Adipocyte (in vitro differentiated cells): ENCODE measurements at regions not wholly inside any gene's neighbourhood (a gene's known extent, or its start where the extent isn't known, plus 50 kb on each side); places are given as distances from the start of the nearest gene placed in this dataset.

ENCODE experiments used
- DNase-seq: peaks from one replicate; pipeline ENCODE4 v3.0.0-alpha.2; 2015; ENCODE audit warnings: low read depth
- H3K27me3 ChIP-seq: replicated peaks from 2 replicates; pipeline ENCODE4 v1.7.0; 2013; ENCODE audit warnings: mild to moderate bottlenecking, low read length, moderate library complexity; ENCODE audit not compliant: control insufficient read depth, insufficient read depth
- H3K36me3 ChIP-seq: 2 replicates; pipeline ENCODE4 v1.7.0; 2013; ENCODE audit warnings: low read length, mild to moderate bottlenecking, moderate library complexity; ENCODE audit not compliant: control insufficient read depth, insufficient read depth, severe bottlenecking
- H3K4me1 ChIP-seq: 2 replicates; pipeline ENCODE4 v1.7.0; 2013; ENCODE audit warnings: mild to moderate bottlenecking, low read length, moderate library complexity; ENCODE audit not compliant: control insufficient read depth, insufficient read depth
- H3K4me3 ChIP-seq: 2 replicates; pipeline ENCODE4 v1.7.0; 2013; ENCODE audit warnings: mild to moderate bottlenecking, low read length, moderate library complexity
- H3K9ac ChIP-seq: 2 replicates; pipeline ENCODE4 v1.7.0; 2013; ENCODE audit warnings: mild to moderate bottlenecking, low read length, moderate library complexity
- H3K9me3 ChIP-seq: 2 replicates; pipeline ENCODE4 v1.7.0; 2013; ENCODE audit warnings: mild to moderate bottlenecking, low read length, moderate library complexity; ENCODE audit not compliant: control insufficient read depth

GRCh38 chr11:45436966-45437365 is 150.8 kb upstream of the SYT13 start:
- DNase-seq, result no peak
- Histone ChIP-seq H3K36me3 (no peaks in the 10 kb centered on the region), H3K9me3 (peaks cover 29% of the 10 kb centered on the region), H3K27me3 (peaks cover 70% of the 10 kb centered on the region), H3K9ac (no peak overlapping the region), H3K4me1 (peaks cover 3% of the 10 kb centered on the region), H3K4me3 (no peak overlapping the region)

GRCh38 chr11:45436118-45436517 is 150.0 kb upstream of the SYT13 start:
- Histone ChIP-seq H3K27me3 (peaks cover 72% of the 10 kb centered on the region), H3K9ac (no peak overlapping the region), H3K4me3 (no peak overlapping the region), H3K36me3 (no peaks in the 10 kb centered on the region), H3K9me3 (peaks cover 29% of the 10 kb centered on the region), H3K4me1 (no peaks in the 10 kb centered on the region)
- no peak for DNase-seq

- no peaks in the 10 kb centered on the region for H3K4me1 ChIP-seq
- H3K9ac ChIP-seq, result no peak overlapping the region
- no peak for DNase-seq
- peaks cover 70% of the 10 kb centered on the region for H3K27me3 ChIP-seq
- peaks cover 28% of the 10 kb centered on the region for H3K9me3 ChIP-seq
- H3K36me3 ChIP-seq, result no peaks in the 10 kb centered on the region
- no peak overlapping the region for H3K4me3 ChIP-seq
These were observed 149.6 kb upstream of the SYT13 start for GRCh38 chr11:45435706-45436105.

DNA sequence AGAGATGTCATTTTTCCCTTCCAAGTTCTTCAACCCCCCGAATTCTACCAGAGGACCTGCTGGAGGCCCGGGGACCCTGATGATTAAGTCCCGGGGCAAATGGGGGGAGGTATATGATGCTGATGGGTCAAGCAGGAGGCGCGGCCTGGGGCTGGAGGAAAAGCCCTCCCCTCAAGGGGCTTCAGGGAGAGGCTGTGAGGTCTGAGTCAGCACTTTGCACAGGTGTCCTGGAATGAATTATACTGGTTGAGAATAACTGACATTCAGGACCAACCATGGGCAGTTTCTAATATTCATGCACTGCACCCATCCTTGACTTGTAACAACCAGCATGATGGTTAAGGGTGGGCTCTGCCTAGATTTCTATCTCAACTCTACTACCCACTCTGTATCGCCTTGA is 146.8 kb upstream of the SYT13 start:
- Histone ChIP-seq H3K27me3 (peaks cover 83% of the 10 kb centered on the region), H3K4me1 (no peaks in the 10 kb centered on the region), H3K9ac (no peak overlapping the region), H3K36me3 (no peaks in the 10 kb centered on the region), H3K4me3 (no peak overlapping the region), H3K9me3 (peaks cover 2% of the 10 kb centered on the region)
- DNase-seq, result no peak

DNA sequence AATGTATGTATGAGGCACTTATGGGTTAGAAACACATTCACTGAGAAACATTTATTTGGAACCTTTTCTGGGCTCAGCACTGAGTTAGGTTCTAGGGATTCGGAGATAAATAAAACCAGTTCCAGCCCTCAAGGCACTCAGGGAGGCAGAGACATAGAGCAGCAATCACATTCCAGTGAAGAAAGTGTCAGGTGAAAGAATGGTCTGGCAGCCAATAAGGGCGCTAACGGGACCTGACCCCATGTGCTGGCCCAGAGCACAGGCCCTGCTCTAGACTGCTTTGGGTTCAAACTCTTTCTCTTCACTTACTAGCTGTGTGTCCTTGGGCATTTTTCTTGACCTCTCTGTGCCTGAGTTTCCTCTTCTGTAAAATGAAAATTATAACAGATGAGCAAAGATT is 146.0 kb upstream of the SYT13 start:
- H3K9me3 ChIP-seq, result no peaks in the 10 kb centered on the region
- H3K4me1 ChIP-seq, result no peaks in the 10 kb centered on the region
- H3K36me3 ChIP-seq, result no peaks in the 10 kb centered on the region
- H3K9ac ChIP-seq, result no peak overlapping the region
- peaks cover 85% of the 10 kb centered on the region for H3K27me3 ChIP-seq
- no peak for DNase-seq
- no peak overlapping the region for H3K4me3 ChIP-seq

GRCh38 chr11:45431046-45432018 is 145.2 kb upstream of the SYT13 start:
- Histone ChIP-seq H3K36me3 (no peaks in the 10 kb centered on the region), H3K9me3 (no peaks in the 10 kb centered on the region), H3K9ac (no peak overlapping the region), H3K4me1 (no peaks in the 10 kb centered on the region), H3K4me3 (no peak overlapping the region), H3K27me3 (peaks cover 82% of the 10 kb centered on the region)
- no peak for DNase-seq

GRCh38 chr11:45430361-45430760 is 144.2 kb upstream of the SYT13 start:
- H3K27me3 ChIP-seq, result peaks cover 82% of the 10 kb centered on the region
- H3K36me3 ChIP-seq, result no peaks in the 10 kb centered on the region
- H3K4me3 ChIP-seq, result no peak overlapping the region
- DNase-seq, result no peak
- no peaks in the 10 kb centered on the region for H3K9me3 ChIP-seq
- no peaks in the 10 kb centered on the region for H3K4me1 ChIP-seq
- no peak overlapping the region for H3K9ac ChIP-seq

- H3K36me3 ChIP-seq, result no peaks in the 10 kb centered on the region
- H3K9me3 ChIP-seq, result no peaks in the 10 kb centered on the region
- H3K4me1 ChIP-seq, result no peaks in the 10 kb centered on the region
- peaks cover 82% of the 10 kb centered on the region for H3K27me3 ChIP-seq
- no peak overlapping the region for H3K9ac ChIP-seq
- DNase-seq, result no peak
- H3K4me3 ChIP-seq, result no peak overlapping the region
These were observed 143.6 kb upstream of the SYT13 start for GRCh38 chr11:45429719-45430118.

GRCh38 chr11:45428541-45429230 is 142.5 kb upstream of the SYT13 start:
- Histone ChIP-seq H3K27me3 (peaks cover 81% of the 10 kb centered on the region), H3K9me3 (no peaks in the 10 kb centered on the region)

GRCh38 chr11:45428116-45428515 is 142.0 kb upstream of the SYT13 start:
- no peak overlapping the region for H3K4me3 ChIP-seq
- H3K36me3 ChIP-seq, result no peaks in the 10 kb centered on the region
- no peak overlapping the region for H3K9ac ChIP-seq
- no peak for DNase-seq
- no peaks in the 10 kb centered on the region for H3K9me3 ChIP-seq
- peaks cover 80% of the 10 kb centered on the region for H3K27me3 ChIP-seq
- no peaks in the 10 kb centered on the region for H3K4me1 ChIP-seq

More at GRCh38 chr11:45428541-45429230, 142.5 kb upstream of the SYT13 start:
- Histone ChIP-seq H3K36me3 (no peaks in the 10 kb centered on the region), H3K4me1 (no peaks in the 10 kb centered on the region), H3K4me3 (no peak overlapping the region), H3K9ac (no peak overlapping the region)
- DNase-seq, result no peak

GRCh38 chr11:45424411-45425180 is 138.5 kb upstream of the SYT13 start:
- H3K9me3 ChIP-seq, result peaks cover 12% of the 10 kb centered on the region
- H3K4me1 ChIP-seq, result no peaks in the 10 kb centered on the region
- no peak overlapping the region for H3K9ac ChIP-seq
- H3K27me3 ChIP-seq, result peaks cover 67% of the 10 kb centered on the region
- H3K36me3 ChIP-seq, result no peaks in the 10 kb centered on the region
- DNase-seq, result no peak
- no peak overlapping the region for H3K4me3 ChIP-seq
